CD4-positive, alpha-beta T cell treated with Interleukin-4 for 1 hour (primary cell): ENCODE measurements at regions not wholly inside any gene's neighbourhood (a gene's known extent, or its start where the extent isn't known, plus 50 kb on each side); places are given as distances from the start of the nearest gene placed in this dataset.

Experiments
- DNase-seq, 2 donors: peaks; one replicate each; pipeline ENCODE4 v3.0.0-alpha.2; 2020 to 2022

GRCh38 chr11:112723676-112724495 lies 237.3 kb upstream of the NCAM1 start:
- no peak for DNase-seq

- no peak for DNase-seq
Measured at GRCh38 chr11:112724496-112724790, 236.8 kb upstream of the NCAM1 start.

- no peak for DNase-seq
Measured at GRCh38 chr11:112725636-112726035, 235.6 kb upstream of the NCAM1 start.

- DNase-seq, result no peak
Measured at GRCh38 chr11:112727341-112727841, 233.8 kb upstream of the NCAM1 start.

GRCh38 chr11:112728288-112728687 lies 232.9 kb upstream of the NCAM1 start:
- no peak for DNase-seq

GRCh38 chr11:112728716-112729115 lies 232.5 kb upstream of the NCAM1 start:
- DNase-seq, result no peak

GRCh38 chr11:112730591-112730990 lies 230.6 kb upstream of the NCAM1 start:
- DNase-seq, result no peak

GRCh38 chr11:112731538-112731937 lies 229.7 kb upstream of the NCAM1 start:
- no peak for DNase-seq

- DNase-seq, result no peak
Measured at GRCh38 chr11:112732031-112732430, 229.2 kb upstream of the NCAM1 start.

GRCh38 chr11:112734207-112734606 lies 227.0 kb upstream of the NCAM1 start:
- no peak for DNase-seq

GRCh38 chr11:112735470-112735869 lies 225.8 kb upstream of the NCAM1 start:
- no peak for DNase-seq

GRCh38 chr11:112744041-112744440 lies 217.2 kb upstream of the NCAM1 start:
- DNase-seq, result no peak

- no peak for DNase-seq
Measured at GRCh38 chr11:112745973-112746372, 215.2 kb upstream of the NCAM1 start.

- DNase-seq, result no peak
Measured at GRCh38 chr11:112748252-112748651, 213.0 kb upstream of the NCAM1 start.

- DNase-seq, result no peak
Measured at GRCh38 chr11:112748713-112749543, 212.3 kb upstream of the NCAM1 start.

- DNase-seq, result no peak
Measured at GRCh38 chr11:112751329-112751728, 209.9 kb upstream of the NCAM1 start.

GRCh38 chr11:112751772-112752171 lies 209.4 kb upstream of the NCAM1 start:
- no peak for DNase-seq

GRCh38 chr11:112752563-112752962 lies 208.7 kb upstream of the NCAM1 start:
- DNase-seq, result no peak

- DNase-seq, result no peak
Measured at GRCh38 chr11:112753706-112754105, 207.5 kb upstream of the NCAM1 start.

- DNase-seq, result no peak
Measured at GRCh38 chr11:112759418-112759817, 201.8 kb upstream of the NCAM1 start.

- DNase-seq, result no peak
Measured at GRCh38 chr11:112760396-112761059, 200.7 kb upstream of the NCAM1 start.

GRCh38 chr11:112761911-112762706 lies 199.1 kb upstream of the NCAM1 start:
- DNase-seq, result no peak

GRCh38 chr11:112762707-112763090 lies 198.5 kb upstream of the NCAM1 start:
- DNase-seq, result no peak
